ENCODE measurements at regions not wholly inside any gene's neighbourhood (a gene's known extent, or its start where the extent isn't known, plus 50 kb on each side); places are given as distances from the start of the nearest gene placed in this dataset.

GRCh38 chr13:47862841-47863240, 138.2 kb downstream of the SUCLA2 start:
- H3K4me3 ChIP-seq (ENCODE audit: low read depth, low read length) = no peak overlapping the region
- DNase-seq (ENCODE audit: low read depth) = no peak
- TF ChIP-seq CTCF (conservative IDR thresholded peaks at IDR 0.05; ENCODE audit: low read depth, low read length) = no peak

DNA sequence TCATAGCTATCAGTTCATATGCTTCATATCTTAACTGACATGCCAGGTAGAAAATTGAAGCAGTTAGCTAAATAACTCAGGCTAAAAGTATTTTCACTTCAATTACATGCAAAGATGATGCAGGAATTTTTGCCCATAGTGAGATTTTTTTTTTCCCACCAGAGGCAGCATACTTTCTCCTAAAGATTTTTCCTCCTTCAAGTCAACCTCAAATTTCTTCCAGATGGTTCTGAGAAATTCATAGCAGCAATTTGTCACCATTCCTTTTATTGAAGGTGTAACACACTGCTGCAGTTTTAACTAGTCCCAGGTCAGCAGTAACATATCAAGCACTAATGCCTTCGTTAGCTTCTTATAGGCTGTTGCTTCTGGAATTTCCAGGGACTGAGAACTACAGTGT, 141.9 kb downstream of the SUCLA2 start:
- no peak for DNase-seq (ENCODE audit: low read depth)
- no peak for TF ChIP-seq CTCF (conservative IDR thresholded peaks at IDR 0.05; ENCODE audit: low read depth, low read length)
- H3K4me3 ChIP-seq (ENCODE audit: low read depth, low read length) = no peak overlapping the region

- no peak for TF ChIP-seq CTCF (conservative IDR thresholded peaks at IDR 0.05; ENCODE audit: low read depth, low read length)
- no peak for DNase-seq (ENCODE audit: low read depth)
- H3K4me3 ChIP-seq (ENCODE audit: low read depth, low read length) = no peak overlapping the region
These were observed 142.7 kb downstream of the SUCLA2 start for GRCh38 chr13:47858042-47859025.

DNA sequence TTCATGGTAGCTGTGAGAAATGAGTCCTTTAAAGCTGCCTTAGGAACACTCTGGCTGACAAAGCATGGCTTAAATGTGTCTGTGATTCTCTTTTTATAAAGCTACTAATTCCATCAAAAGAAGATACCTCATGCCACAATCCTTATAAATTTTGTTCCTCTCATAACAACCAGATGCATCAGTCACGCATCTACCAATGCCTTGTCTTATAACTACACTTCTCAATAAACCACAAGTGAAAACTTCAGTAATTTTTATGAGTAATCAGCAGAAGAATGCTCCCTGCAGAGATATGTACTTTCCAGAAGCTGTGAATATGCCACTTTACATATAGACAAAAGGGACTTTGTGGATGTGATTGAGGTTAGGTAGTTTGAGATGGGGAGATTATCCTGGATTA, 147.8 kb downstream of the SUCLA2 start:
- DNase-seq (ENCODE audit: low read depth) = no peak
- no peak overlapping the region for H3K4me3 ChIP-seq (ENCODE audit: low read depth, low read length)
- TF ChIP-seq CTCF (conservative IDR thresholded peaks at IDR 0.05; ENCODE audit: low read depth, low read length) = no peak

- DNase-seq (ENCODE audit: low read depth) = no peak
- H3K4me3 ChIP-seq (ENCODE audit: low read depth, low read length) = no peak overlapping the region
- TF ChIP-seq CTCF (conservative IDR thresholded peaks at IDR 0.05; ENCODE audit: low read depth, low read length) = no peak
These were observed 154.2 kb downstream of the SUCLA2 start for GRCh38 chr13:47846886-47847285.

DNA sequence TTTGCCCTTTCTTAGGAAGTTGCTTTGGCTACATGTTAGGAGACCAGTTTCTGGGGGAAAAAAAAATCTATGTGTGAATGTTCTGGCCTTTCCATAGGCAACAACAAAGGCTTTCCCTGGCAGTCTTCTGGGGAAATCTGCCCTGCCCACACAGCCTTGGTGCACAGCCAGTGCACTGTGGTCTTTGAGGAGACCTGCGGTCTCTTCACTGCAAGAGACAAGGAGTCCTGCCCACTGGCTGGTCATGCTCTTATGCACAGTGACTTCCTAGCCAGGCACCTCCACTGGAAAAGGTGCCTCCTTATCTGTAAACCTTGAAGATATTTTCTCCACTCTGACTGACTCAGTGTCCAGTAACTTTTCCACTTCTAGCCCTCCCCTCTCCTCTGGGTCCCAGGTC, 155.1 kb downstream of the SUCLA2 start:
- no peak for TF ChIP-seq CTCF (conservative IDR thresholded peaks at IDR 0.05; ENCODE audit: low read depth, low read length)
- DNase-seq (ENCODE audit: low read depth) = no peak
- no peak overlapping the region for H3K4me3 ChIP-seq (ENCODE audit: low read depth, low read length)

DNA sequence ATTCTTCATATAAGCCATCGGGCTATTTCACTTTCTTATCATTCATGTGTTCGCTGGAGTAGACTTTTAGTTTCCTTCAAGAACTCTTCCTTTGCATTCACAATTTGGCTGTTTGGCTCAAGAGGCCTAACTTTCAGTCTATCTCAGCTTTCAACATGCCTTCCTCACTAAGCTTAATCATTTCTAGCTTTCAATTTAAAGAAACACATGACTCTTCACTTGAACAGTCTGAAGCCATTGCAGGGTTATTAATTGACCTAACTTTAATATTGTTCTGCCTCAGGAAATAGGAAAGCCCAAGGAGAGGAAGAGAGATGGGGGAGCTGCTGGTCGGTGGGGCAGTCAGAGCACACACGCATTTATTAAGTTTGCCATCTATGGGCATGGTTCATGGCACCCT, 158.1 kb downstream of the SUCLA2 start:
- H3K4me3 ChIP-seq (ENCODE audit: low read depth, low read length) = no peak overlapping the region
- no peak for DNase-seq (ENCODE audit: low read depth)
- TF ChIP-seq CTCF (conservative IDR thresholded peaks at IDR 0.05; ENCODE audit: low read depth, low read length) = no peak
